Endothelial cell of umbilical vein (primary cell): ENCODE measurements at regions not wholly inside any gene's neighbourhood (a gene's known extent, or its start where the extent isn't known, plus 50 kb on each side); places are given as distances from the start of the nearest gene placed in this dataset.

Experiments
- BruUV-seq: library from RNA; stranded (reverse); fragments of 400-500 nt; replicated peaks from 2 replicates; lab custom pipeline; 2021; lab: Mats Ljungman, UMichigan
- CTCF ChIA-PET: fragments of 300-600, 350-600 bp; sonication (Branson Sonifier 250); formaldehyde crosslinking; loops from one replicate; lab custom pipeline; 2021; ENCODE audit warnings: antibody characterized with exemption, inconsistent platforms; lab: Charles Lee
- POLR2A ChIA-PET: fragments of 300-600, 350-600 bp; sonication (Branson Sonifier 250); formaldehyde crosslinking; loops from one replicate; lab custom pipeline; 2021; ENCODE audit warnings: antibody characterized with exemption, inconsistent platforms; lab: Charles Lee
- DNase-seq: peaks from one replicate; pipeline ENCODE4 v3.0.0-alpha.2; 2011; ENCODE audit warnings: low read depth, low spot score
- FAIRE-seq: peaks from 2 replicates; lab custom pipeline; 2011; peaks lifted over from hg19 to GRCh38; lab: Jason Lieb, UNC
- H2AFZ ChIP-seq: 2 replicates; pipeline ENCODE4 v1.6.0; 2012; ENCODE audit warnings: low read depth, low read length, control low read depth, inconsistent platforms
- H3K27ac ChIP-seq: 2 replicates; pipeline ENCODE4 v1.5.1; 2011; ENCODE audit warnings: low read depth, mild to moderate bottlenecking, control low read depth, low read length, moderate library complexity; ENCODE audit not compliant: insufficient read depth
- H3K27me3 ChIP-seq, 2 experiments: 2 replicates each; pipeline versions ENCODE4 v1.6.0 to v1.6.1; 2011; ENCODE audit warnings: low read length in 2 of 2, mixed read lengths in 1 of 2; ENCODE audit not compliant: control insufficient read depth in 2 of 2, insufficient read depth in 2 of 2
- H3K36me3 ChIP-seq, 2 experiments: 2 replicates in 1 of 2; 3 replicates in 1 of 2; pipeline ENCODE4 v1.5.1; 2011; ENCODE audit warnings: low read length in 2 of 2, mild to moderate bottlenecking in 1 of 2, moderate library complexity in 1 of 2; ENCODE audit not compliant: control insufficient read depth in 2 of 2, insufficient read depth in 2 of 2; ENCODE audit errors: extremely low read depth in 1 of 2
- H3K4me1 ChIP-seq: 3 replicates; pipeline ENCODE4 v1.5.1; 2011; ENCODE audit warnings: mild to moderate bottlenecking, low read length; ENCODE audit not compliant: control insufficient read depth, insufficient read depth; ENCODE audit errors: extremely low read depth
- H3K4me2 ChIP-seq: 2 replicates; pipeline ENCODE4 v1.6.1; 2011; ENCODE audit warnings: low read length, control low read depth, mixed read lengths; ENCODE audit not compliant: insufficient read depth
- H3K4me3 ChIP-seq, 3 experiments: fragments of 200-600 bp in 1 of 3; sonication (generic), shearing (Covaris generic) in 1 of 3; replicated peaks in 1 of 3; 2 replicates each; pipeline ENCODE4 v1.5.1; 2011 to 2016; ENCODE audit warnings: control low read depth in 3 of 3, low read length in 3 of 3, mild to moderate bottlenecking in 2 of 3, inconsistent platforms in 1 of 3, low read depth in 1 of 3, moderate library complexity in 1 of 3; ENCODE audit not compliant: insufficient read depth in 1 of 3
- H3K79me2 ChIP-seq: 2 replicates; pipeline ENCODE4 v1.6.0; 2012; ENCODE audit warnings: low read length, inconsistent platforms; ENCODE audit not compliant: control insufficient read depth, insufficient read depth
- H3K9ac ChIP-seq: replicated peaks from 2 replicates; pipeline ENCODE3; 2011; ENCODE audit warnings: low read length, control low read depth; ENCODE audit not compliant: insufficient read depth; ENCODE audit errors: extremely low read depth
- H3K9me1 ChIP-seq: replicated peaks from 3 replicates; pipeline ENCODE4 v1.6.0; 2011; ENCODE audit warnings: mild to moderate bottlenecking, low read length; ENCODE audit not compliant: control insufficient read depth, insufficient read depth; ENCODE audit errors: extremely low read depth
- H3K9me3 ChIP-seq: replicated peaks from 2 replicates; pipeline ENCODE4 v1.5.1; 2012; ENCODE audit warnings: low read length, inconsistent platforms; ENCODE audit not compliant: control insufficient read depth, insufficient read depth
- H4K20me1 ChIP-seq: replicated peaks from 2 replicates; pipeline ENCODE3; 2011; ENCODE audit warnings: mild to moderate bottlenecking, low read length; ENCODE audit not compliant: control insufficient read depth, insufficient read depth; ENCODE audit errors: extremely low read depth
- EZH2 ChIP-seq: IDR thresholded peaks from 2 replicates; pipeline ENCODE4 v1.6.1; 2012; ENCODE audit warnings: borderline replicate concordance, low read depth, mild to moderate bottlenecking, moderate library complexity, low read length, inconsistent platforms; ENCODE audit not compliant: severe bottlenecking
- FOS ChIP-seq: IDR thresholded peaks from 2 replicates; pipeline ENCODE4 v1.6.1; 2011; ENCODE audit warnings: mild to moderate bottlenecking, low read length, moderate library complexity, borderline replicate concordance; ENCODE audit not compliant: insufficient read depth
- GATA2 ChIP-seq: IDR thresholded peaks from 2 replicates; pipeline ENCODE4 v1.7.0; 2011; ENCODE audit warnings: low read depth, mild to moderate bottlenecking, moderate library complexity, mixed read lengths, low read length; ENCODE audit not compliant: insufficient read length, insufficient read depth
- JUN ChIP-seq: IDR thresholded peaks from 2 replicates; pipeline ENCODE4 v1.6.1; 2011; ENCODE audit warnings: borderline replicate concordance, low read depth; ENCODE audit not compliant: insufficient read length, insufficient read depth
- MYC ChIP-seq: IDR thresholded peaks from one replicate; pipeline ENCODE4 v1.6.1; 2011; ENCODE audit warnings: mild to moderate bottlenecking, low read depth, low read length
- POLR2A ChIP-seq: IDR thresholded peaks from 2 replicates; pipeline ENCODE4 v1.6.1; 2012; ENCODE audit warnings: low read depth, mild to moderate bottlenecking, control low read depth, low read length
- POLR2AphosphoS5 ChIP-seq: IDR thresholded peaks from 2 replicates; pipeline ENCODE4 v1.6.1; 2012; ENCODE audit warnings: low read depth, mild to moderate bottlenecking, control low read depth, low read length, moderate library complexity; ENCODE audit not compliant: insufficient read depth
- dilution Hi-C: fragments of 300-500 bp; cut with MboI; formaldehyde crosslinking; loops from one replicate; pipeline ENCODE4 v1.15.0; 2019; ENCODE audit warnings: low sequenced_read_pairs; ENCODE audit not compliant: extremely low pct_ligation_motif_present
- intact Hi-C: fragments of 100-400 bp; cut with micrococcal nuclease; formaldehyde crosslinking; loops from one replicate; pipeline ENCODE4 v1.10.0; 2022
- TF ChIP-seq, protein P1 (sequence below): IDR thresholded peaks from 2 replicates; pipeline ENCODE4 v1.6.1; 2011; ENCODE audit not compliant: insufficient read depth, insufficient read length
- TF ChIP-seq, protein P2 (sequence below), 2 donors: IDR thresholded peaks; 1 replicate in 1 of 2; 2 replicates in 1 of 2; pipeline ENCODE4 v1.5.1; 2011; ENCODE audit warnings: low read length in 2 of 2, mild to moderate bottlenecking in 2 of 2, moderate library complexity in 2 of 2, control low read depth in 1 of 2, inconsistent platforms in 1 of 2, low read depth in 1 of 2; ENCODE audit not compliant: insufficient read depth in 1 of 2; ENCODE audit errors: extremely low read depth in 1 of 2

DNA sequence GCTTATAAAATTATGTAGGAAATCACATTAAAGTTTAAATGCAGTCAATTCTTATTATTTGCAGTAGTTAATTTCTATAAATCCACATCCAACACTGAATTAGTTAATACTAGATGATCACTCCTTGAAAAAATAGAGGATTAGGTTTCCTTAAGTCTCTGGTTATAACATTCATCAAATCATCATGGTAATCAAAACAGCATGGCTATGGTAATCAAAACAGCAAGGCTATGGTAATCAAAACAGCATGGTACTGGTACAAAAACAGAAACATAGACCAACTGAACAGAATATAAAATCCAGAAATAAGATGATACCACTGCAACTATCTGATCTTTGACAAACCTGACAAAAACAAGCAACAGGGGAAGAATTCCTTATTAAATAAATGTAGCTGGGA, 814.6 kb upstream of the CCDC179 start:
- H3K9me3 ChIP-seq: no peaks in the 10 kb centered on the region
- ChIA-PET POLR2A (no interaction called here), CTCF (interaction anchor here (0.7 kb wide), 1 partner anchor 19 kb away, joined by 3 read pairs; no protein-coding TSS in a partner anchor)
- dilution Hi-C loops: no loop called here
- no peaks in the 10 kb centered on the region for H3K4me1 ChIP-seq
- no peaks in the 10 kb centered on the region for H3K36me3 ChIP-seq
- H4K20me1 ChIP-seq: no peaks in the 10 kb centered on the region
- no peak overlapping the region for H3K4me2 ChIP-seq
- FAIRE-seq (no peak), DNase-seq (no peak)
- no peak overlapping the region for H2AFZ ChIP-seq
- intact Hi-C loops: no loop called here
- TF ChIP-seq, protein P1, sequence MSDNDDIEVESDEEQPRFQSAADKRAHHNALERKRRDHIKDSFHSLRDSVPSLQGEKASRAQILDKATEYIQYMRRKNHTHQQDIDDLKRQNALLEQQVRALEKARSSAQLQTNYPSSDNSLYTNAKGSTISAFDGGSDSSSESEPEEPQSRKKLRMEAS: no peak
- TF ChIP-seq MYC (no peak), JUN (no peak), GATA2 (no peak), POLR2AphosphoS5 (no peak), EZH2 (no peak), FOS (no peak), POLR2A (no peak)
- TF ChIP-seq, protein P2, sequence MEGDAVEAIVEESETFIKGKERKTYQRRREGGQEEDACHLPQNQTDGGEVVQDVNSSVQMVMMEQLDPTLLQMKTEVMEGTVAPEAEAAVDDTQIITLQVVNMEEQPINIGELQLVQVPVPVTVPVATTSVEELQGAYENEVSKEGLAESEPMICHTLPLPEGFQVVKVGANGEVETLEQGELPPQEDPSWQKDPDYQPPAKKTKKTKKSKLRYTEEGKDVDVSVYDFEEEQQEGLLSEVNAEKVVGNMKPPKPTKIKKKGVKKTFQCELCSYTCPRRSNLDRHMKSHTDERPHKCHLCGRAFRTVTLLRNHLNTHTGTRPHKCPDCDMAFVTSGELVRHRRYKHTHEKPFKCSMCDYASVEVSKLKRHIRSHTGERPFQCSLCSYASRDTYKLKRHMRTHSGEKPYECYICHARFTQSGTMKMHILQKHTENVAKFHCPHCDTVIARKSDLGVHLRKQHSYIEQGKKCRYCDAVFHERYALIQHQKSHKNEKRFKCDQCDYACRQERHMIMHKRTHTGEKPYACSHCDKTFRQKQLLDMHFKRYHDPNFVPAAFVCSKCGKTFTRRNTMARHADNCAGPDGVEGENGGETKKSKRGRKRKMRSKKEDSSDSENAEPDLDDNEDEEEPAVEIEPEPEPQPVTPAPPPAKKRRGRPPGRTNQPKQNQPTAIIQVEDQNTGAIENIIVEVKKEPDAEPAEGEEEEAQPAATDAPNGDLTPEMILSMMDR (IDR thresholded peaks at IDR 0.05; ENCODE audit: extremely low read depth in 1 of 2, insufficient read depth in 1 of 2, low read depth in 1 of 2, low read length in 2 of 2): no peak
- H3K27me3 ChIP-seq: no peaks in the 10 kb centered on the region
- no peak overlapping the region for H3K27ac ChIP-seq
- no peaks in the 10 kb centered on the region for H3K79me2 ChIP-seq
- H3K9ac ChIP-seq: no peak overlapping the region
- no peaks in the 10 kb centered on the region for H3K9me1 ChIP-seq
- no peak overlapping the region for H3K4me3 ChIP-seq
- no TSS peak for BruUV-seq
